ENCODE measurements at regions not wholly inside any gene's neighbourhood (a gene's known extent, or its start where the extent isn't known, plus 50 kb on each side); places are given as distances from the start of the nearest gene placed in this dataset.

GRCh38 chr4:135976860-135977259 is 1555.4 kb downstream of the PCDH18 start:
- Mint-ChIP-seq H3K4me3 (no peak overlapping the region), H3K27ac (no peak overlapping the region), H3K27me3 (ENCODE audit: low read depth in 3 of 3) (no peaks in the 10 kb centered on the region), H3K4me1 (no peaks in the 10 kb centered on the region), H3K9me3 (peaks cover 0 to 2% (median 0%) of the 10 kb centered on the region in 7 donors), H3K36me3 (no peaks in the 10 kb centered on the region)
- H3K27me3 ChIP-seq (ENCODE audit: control insufficient read depth in 2 of 2, insufficient read depth in 2 of 2, low read length in 2 of 2): no peaks in the 10 kb centered on the region
- DNase-seq: no peak
- H3K9me3 ChIP-seq (replicated peaks in 1 of 2; ENCODE audit: control insufficient read depth in 1 of 2, insufficient read depth in 1 of 2, low read length in 2 of 2): no peaks in the 10 kb centered on the region
- H3K36me3 ChIP-seq (replicated peaks in 1 of 2; ENCODE audit: control insufficient read depth in 1 of 2, insufficient read depth in 2 of 2, low read length in 2 of 2): no peaks in the 10 kb centered on the region
- intact Hi-C loops (cut with micrococcal nuclease): no loop called here
- no peak overlapping the region for H2AFZ ChIP-seq (ENCODE audit: insufficient read depth, low read depth, low read length, poor library complexity, severe bottlenecking)
- H3K79me2 ChIP-seq (ENCODE audit: insufficient read depth, low read length): no peaks in the 10 kb centered on the region
- H3K4me1 ChIP-seq (ENCODE audit: control insufficient read depth in 1 of 2, insufficient read depth in 2 of 2, low read length in 2 of 2): no peaks in the 10 kb centered on the region
- H3K9ac ChIP-seq (ENCODE audit: insufficient read depth, low read length, poor library complexity, severe bottlenecking): no peak overlapping the region
- H3K27ac ChIP-seq (ENCODE audit: low read depth in 1 of 2, low read length in 2 of 2): no peak overlapping the region
- no peak overlapping the region for H3K4me3 ChIP-seq (replicated peaks in 1 of 3; ENCODE audit: low read depth in 2 of 3, low read length in 3 of 3)
- H4K20me1 ChIP-seq (ENCODE audit: insufficient read depth, low read length): no peaks in the 10 kb centered on the region
- TF ChIP-seq CTCF (IDR thresholded peaks at IDR 0.05): no peak
- no peak overlapping the region for H3K4me2 ChIP-seq (replicated peaks; ENCODE audit: extremely low read depth, low read length, poor library complexity, severe bottlenecking)

- Histone ChIP-seq H4K20me1 (ENCODE audit: insufficient read depth, low read length) (no peaks in the 10 kb centered on the region), H3K9me3 (replicated peaks in 1 of 2; ENCODE audit: control insufficient read depth in 1 of 2, insufficient read depth in 1 of 2, low read length in 2 of 2) (no peaks in the 10 kb centered on the region), H3K27ac (ENCODE audit: low read depth in 1 of 2, low read length in 2 of 2) (no peak overlapping the region), H3K9ac (ENCODE audit: insufficient read depth, low read length, poor library complexity, severe bottlenecking) (no peak overlapping the region), H3K79me2 (ENCODE audit: insufficient read depth, low read length) (no peaks in the 10 kb centered on the region), H3K4me2 (replicated peaks; ENCODE audit: extremely low read depth, low read length, poor library complexity, severe bottlenecking) (no peak overlapping the region), H3K36me3 (replicated peaks in 1 of 2; ENCODE audit: control insufficient read depth in 1 of 2, insufficient read depth in 2 of 2, low read length in 2 of 2) (no peaks in the 10 kb centered on the region), H3K4me1 (ENCODE audit: control insufficient read depth in 1 of 2, insufficient read depth in 2 of 2, low read length in 2 of 2) (no peaks in the 10 kb centered on the region), H3K27me3 (ENCODE audit: control insufficient read depth in 2 of 2, insufficient read depth in 2 of 2, low read length in 2 of 2) (no peaks in the 10 kb centered on the region), H3K4me3 (replicated peaks in 1 of 3; ENCODE audit: low read depth in 2 of 3, low read length in 3 of 3) (no peak overlapping the region), H2AFZ (ENCODE audit: insufficient read depth, low read depth, low read length, poor library complexity, severe bottlenecking) (no peak overlapping the region)
- WGBS (ENCODE audit: insufficient coverage): no CpG with 5 or more reads among the region's 1 CpG
- no peaks in the 10 kb centered on the region for H3K36me3 Mint-ChIP-seq
- TF ChIP-seq CTCF (IDR thresholded peaks at IDR 0.05): no peak
- H3K4me3 Mint-ChIP-seq: no peak overlapping the region
- H3K9me3 Mint-ChIP-seq: no peaks in the 10 kb centered on the region
- no peak overlapping the region for H3K27ac Mint-ChIP-seq
- H3K27me3 Mint-ChIP-seq (ENCODE audit: low read depth in 3 of 3): no peaks in the 10 kb centered on the region
- intact Hi-C loops (cut with micrococcal nuclease): no loop called here
- H3K4me1 Mint-ChIP-seq: no peaks in the 10 kb centered on the region
- no peak for DNase-seq
Measured at GRCh38 chr4:135966936-135967335, 1565.4 kb downstream of the PCDH18 start.
